Stimulated activated CD8-positive, alpha-beta memory T cell treated with anti-CD3 and anti-CD28 coated beads, Interleukin-4, amount 100 ng/mL, for 48 hours (primary cell): ENCODE measurements at regions not wholly inside any gene's neighbourhood (a gene's known extent, or its start where the extent isn't known, plus 50 kb on each side); places are given as distances from the start of the nearest gene placed in this dataset.
"Not testable (repeated sequence)": the region's sequence is repeated elsewhere in the genome, so short reads cannot be mapped to it uniquely, and the experiment has no call there.

Experiments
- DNase-seq: peaks from one replicate; pipeline ENCODE4 v3.0.0-alpha.2; 2020

DNA sequence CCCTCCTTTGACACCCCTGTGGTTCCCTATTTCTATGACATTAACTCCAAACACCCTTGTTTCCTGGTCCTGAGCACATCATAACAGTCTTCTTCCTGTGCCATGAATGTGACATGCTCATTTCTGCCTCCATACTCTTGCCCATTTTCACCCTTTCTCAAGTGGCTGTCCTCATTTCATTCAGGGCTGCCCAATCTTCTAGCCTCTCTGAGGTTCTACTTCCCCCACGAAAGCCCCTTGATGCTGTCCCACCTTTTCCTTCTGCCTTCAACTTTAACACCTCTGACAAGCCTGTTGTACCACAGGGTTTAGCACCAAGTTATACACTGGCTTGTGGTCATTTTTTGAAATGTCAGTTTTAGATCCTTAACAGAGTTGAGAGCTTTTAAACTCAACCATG is 136.2 kb upstream of the BOD1L1 start:
- no peak for DNase-seq

DNA sequence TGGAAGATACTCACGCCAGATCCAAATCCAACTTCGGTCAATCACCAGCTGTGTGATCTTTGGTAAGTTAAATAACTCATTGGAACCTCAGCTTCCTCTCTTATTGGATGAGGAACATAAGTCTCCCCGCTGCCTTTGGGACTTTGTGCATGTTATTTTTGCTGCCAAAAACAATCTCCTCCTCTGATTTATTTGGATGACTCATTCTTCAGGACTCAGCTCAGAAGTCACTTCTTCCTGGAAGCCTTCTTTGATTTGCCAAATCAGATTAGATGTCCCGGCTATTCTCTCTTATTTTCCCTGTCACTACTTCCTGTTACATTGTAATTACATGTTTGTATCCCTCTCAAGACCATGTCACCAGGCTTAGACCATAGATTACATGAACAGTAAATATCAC is 138.0 kb upstream of the BOD1L1 start:
- no peak for DNase-seq

GRCh38 chr4:13766761-13767540 is 139.4 kb upstream of the BOD1L1 start:
- no peak for DNase-seq

DNA sequence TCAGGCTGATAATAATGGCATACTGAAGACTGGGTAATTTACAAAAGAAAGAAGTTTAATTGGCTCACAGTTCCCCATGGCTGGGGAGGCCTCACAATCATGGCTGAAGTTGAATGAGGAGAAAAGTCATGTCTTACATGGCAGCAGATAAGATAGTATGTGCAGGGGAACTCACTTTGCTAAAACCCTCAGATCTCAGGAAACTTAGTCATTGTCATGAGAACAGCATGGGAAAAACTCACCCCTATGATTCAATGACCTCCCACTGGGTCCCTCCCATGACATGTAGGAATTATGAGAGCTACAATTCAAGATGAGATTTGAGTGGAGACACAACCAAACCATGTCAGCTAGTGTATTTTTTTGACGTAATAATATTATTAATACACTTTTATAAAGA is 149.8 kb upstream of the BOD1L1 start:
- no peak for DNase-seq

- DNase-seq = no peak
Measured at GRCh38 chr4:13778367-13778766, 150.8 kb upstream of the BOD1L1 start.

DNA sequence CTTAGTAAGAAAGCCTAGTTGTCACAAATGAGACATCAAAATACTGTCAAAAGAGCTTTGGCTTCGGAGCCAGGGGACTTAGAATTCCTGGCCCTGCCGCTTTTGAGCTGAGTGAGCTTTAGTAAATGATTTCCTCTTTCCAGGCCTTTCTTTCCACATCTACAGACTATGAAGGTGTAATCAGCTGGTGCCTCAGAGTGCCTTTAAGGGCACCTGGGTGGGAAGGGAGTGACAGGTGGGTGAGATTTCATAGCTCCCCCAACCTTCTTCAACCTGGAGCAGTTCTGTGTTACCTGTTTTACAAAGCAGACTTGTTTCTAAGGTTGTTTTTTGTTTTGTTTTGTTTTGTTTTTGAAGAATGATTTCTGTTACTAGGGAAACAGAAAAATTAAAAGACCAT is 154.7 kb upstream of the BOD1L1 start:
- no peak for DNase-seq

DNA sequence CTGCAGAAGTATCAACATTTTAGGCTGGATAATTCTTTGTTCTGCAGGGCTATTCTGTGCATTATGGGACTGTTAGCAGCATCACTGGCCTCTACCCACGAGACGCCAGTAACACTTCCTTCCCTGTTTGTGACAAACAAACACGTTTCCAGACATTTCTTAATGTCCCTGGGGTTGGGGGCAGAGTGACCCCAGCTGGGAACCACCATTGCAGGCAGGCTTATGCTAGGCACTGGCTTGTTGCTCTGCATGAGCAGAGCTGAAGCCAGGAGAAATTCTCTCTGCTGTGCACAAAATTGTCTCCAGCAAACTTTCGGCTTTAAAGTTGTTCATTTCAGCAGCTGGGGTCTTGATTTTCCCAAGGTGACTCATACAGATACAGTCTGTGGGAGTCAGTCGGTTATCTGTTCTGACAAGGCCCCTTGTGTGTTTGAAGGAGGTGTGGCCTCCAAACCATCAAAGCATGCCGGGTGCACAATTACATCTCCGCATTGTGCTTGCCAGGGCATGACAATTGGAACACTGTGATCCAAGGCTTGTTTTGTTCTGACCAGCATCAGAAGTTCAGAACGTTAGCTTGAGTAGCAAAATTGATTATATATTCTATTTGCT is 156.4 kb upstream of the BOD1L1 start:
- no peak for DNase-seq

GRCh38 chr4:13793020-13793710 is 165.6 kb upstream of the BOD1L1 start:
- no peak for DNase-seq

DNA sequence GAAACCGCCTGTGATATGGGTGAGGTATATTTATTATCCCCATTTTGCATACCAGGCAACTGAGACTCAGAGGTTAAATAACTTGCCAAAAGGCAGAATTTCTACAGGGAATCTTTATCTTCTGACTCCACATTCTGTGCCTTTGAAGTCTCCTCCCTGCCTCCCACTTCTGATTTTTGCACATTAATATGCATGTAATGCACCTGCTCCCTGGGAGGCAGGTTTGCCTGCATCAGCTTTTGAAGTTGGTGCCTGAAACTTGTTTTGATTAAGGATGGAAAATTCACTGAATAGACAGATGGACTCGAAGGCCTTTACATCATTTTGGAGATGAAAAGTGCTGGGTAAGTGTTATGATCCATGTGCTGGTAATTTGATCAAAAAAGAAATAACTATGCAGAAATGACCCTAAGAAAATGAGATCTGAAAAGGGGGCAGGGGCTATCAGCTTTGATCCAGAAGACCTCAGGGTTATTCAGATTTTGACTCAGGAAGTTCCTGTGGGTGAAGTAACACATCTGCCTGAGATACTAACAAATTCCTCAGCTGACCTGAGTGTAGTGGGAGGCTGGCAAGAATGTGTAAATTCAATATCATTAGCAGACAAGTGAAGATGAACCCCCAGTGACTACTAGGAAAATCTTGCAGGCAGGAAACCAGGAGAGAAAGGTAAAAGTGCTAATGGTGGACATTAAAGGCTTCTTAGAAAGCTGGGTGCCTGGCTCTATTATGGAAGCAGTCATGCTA is 167.5 kb upstream of the BOD1L1 start:
- DNase-seq = no peak

DNA sequence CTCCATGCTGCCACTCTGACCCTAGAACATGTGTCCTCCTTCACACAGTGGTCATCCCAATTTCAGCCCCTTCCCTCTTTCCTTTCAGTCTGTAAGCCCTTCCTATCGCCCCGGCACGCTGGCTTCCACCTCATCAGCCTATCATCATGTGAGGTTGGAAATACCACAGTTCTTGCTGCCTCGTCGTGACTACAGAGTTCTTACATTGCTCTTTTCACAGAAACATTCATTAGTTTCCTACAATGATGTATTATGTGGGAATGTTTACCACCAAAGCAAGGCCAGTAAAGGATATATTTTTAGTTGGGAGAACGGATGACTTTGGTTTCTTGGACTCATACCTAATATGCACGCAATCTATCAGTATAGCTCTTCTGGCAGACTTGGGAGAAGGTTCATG is 169.5 kb upstream of the BOD1L1 start:
- DNase-seq = no peak

DNA sequence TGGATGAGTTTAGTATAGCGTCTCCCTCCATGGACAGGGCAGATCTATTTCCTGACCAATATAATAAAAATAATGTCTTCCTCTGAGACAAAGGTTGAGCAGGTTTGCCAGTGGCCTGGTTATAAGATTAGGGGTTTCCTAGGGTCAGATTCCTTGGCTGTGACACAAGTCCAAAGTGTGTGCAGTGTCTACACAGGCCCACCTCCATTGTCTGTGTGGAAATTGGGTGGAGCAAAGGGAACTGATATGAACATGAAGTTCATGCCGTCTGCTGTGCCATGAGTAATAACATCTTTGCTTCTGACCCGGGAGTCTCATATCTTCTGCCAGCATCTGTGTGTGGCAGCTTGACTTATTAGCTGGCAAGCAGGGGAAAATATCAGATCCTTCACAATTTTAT is 187.7 kb upstream of the BOD1L1 start:
- DNase-seq = no peak

DNA sequence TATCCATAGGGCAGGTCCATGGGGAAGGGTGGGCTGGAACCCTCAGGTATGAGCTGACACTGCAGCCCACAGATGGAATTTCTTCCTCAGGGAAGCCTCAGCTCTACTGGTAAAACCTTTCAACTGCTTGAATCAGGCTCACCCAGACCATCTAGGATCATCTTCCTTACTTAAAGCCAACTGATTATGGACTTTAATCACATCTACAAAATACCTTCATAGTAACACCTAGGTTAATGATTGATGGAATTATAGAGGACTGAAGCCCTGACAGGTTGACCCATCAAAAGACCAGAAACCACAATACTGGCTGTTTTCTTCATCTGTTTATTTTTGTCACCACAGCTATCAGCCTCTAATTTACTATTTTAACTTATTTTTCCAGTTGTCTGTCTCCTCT is 188.9 kb upstream of the BOD1L1 start:
- DNase-seq = no peak

- no peak for DNase-seq
Measured at GRCh38 chr4:13821522-13821921, 194.0 kb upstream of the BOD1L1 start.

DNA sequence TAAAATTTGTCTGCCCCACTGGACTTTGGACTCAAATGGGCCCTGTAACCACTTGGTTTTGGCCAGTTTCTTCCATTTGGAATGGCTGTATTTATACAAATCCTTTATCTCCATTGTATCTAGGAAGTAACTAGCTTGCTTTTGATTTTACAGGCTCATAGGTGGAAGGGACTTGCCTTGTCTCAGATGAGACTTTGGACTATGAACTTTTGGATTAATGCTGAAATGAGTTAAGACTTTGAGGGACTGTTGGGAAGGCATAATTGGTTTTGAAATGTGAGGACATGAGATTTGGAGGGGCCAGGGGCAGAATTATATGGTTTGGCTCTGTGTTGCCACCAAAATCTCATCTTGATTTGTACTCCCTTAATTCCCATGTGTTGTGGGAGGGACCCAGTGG is 198.3 kb upstream of the BOD1L1 start:
- DNase-seq = not testable (repeated sequence)

DNA sequence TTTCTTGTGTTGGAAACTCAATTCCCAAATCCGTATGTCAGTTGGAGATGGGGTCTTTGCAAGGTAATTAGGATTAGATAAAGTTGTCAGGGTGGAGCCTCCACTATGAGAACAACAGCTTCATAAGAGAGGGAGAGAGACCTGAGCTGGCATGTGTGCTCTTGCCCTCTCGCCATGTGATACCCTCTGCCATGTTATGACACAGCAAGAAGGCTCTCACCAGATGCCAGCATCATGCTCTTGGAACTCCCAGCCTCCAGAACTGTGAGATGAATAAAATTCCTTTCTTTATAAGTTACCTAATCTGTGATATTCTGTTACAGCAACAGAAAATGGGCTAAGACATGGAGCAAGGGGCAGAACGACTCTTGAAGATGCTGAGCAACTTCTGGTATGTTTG is 201.9 kb upstream of the BOD1L1 start:
- DNase-seq = no peak

GRCh38 chr4:13830449-13830848 is 202.9 kb upstream of the BOD1L1 start:
- DNase-seq = no peak

DNA sequence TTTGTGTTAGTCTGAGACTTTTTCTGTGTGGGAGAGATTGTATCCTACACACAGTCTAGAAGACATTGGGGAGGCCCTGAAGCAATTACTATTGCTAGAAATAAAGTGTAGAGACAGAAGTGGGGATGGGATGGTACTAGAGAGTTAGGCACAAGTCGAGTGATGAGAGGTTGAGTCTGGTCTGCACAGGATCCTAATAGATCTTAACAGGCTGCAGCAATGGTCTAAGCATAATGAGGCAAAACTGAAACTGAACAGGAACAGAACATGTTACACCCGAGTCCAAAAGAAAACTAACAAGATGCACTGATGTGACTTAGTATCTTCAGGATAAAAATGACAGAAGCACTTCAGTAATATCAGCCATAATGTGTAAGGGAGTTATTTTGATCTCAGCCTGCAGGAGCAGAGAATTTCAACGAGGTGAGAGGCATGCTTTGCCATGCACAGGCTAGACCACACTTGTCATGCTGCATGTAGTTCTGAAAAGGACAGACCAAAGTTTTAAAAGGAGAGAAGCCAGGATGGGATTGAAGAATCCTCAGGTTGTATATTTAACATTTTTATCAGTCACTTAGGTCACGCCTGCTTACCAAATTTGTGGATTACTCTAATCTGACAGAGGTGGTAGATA is 205.8 kb upstream of the BOD1L1 start:
- DNase-seq = no peak

- DNase-seq = no peak
Measured at GRCh38 chr4:13836946-13837912, 209.7 kb upstream of the BOD1L1 start.

GRCh38 chr4:13840502-13841190 is 213.1 kb upstream of the BOD1L1 start:
- DNase-seq = no peak

GRCh38 chr4:13844740-13845139 is 217.2 kb upstream of the BOD1L1 start:
- no peak for DNase-seq

- DNase-seq = no peak
Measured at GRCh38 chr4:13849778-13850177, 222.3 kb upstream of the BOD1L1 start.
